ENCODE measurements at regions not wholly inside any gene's neighbourhood (a gene's known extent, or its start where the extent isn't known, plus 50 kb on each side); places are given as distances from the start of the nearest gene placed in this dataset.
"Not testable (repeated sequence)": the region's sequence is repeated elsewhere in the genome, so short reads cannot be mapped to it uniquely, and the experiment has no call there.

DNA sequence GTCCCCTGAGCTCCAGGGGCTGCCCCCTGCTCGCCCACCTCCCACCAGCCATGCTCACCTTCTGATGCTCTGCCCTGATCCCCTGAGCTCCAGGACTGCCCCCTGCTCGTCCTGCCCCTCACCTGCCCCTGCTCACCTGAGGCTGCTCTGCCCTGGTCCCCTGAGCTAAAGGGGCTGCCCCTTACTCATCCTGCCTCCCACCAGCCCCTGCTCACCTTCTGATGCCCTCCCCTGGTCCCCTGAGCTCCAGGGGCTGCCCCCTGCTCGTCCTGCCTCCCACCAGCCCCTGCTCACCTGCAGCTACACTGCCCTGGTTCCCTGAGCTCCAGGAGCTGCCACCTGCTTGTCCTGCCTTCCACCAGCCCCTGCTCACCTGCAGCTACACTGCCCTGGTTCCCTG, 247.2 kb downstream of the TMEM121 start:
- no peak overlapping the region for H3K18ac ChIP-seq (ENCODE audit: low read length)
- H3K27me3 ChIP-seq (ENCODE audit: insufficient read depth, low read length), result no peaks in the 10 kb centered on the region
- DNase-seq, result no peak
- H3K4me3 ChIP-seq (ENCODE audit: low read depth, low read length), result peak overlapping the region; percentile 53
- no peak overlapping the region for H4K91ac ChIP-seq (ENCODE audit: low read depth, low read length)
- H2BK12ac ChIP-seq (ENCODE audit: low read length), result no peak overlapping the region
- no peak overlapping the region for H2BK120ac ChIP-seq (ENCODE audit: insufficient read depth, low read length, poor library complexity)
- H3K4me2 ChIP-seq (ENCODE audit: low read length), result no peak overlapping the region
- WGBS (ENCODE audit: extremely low coverage, insufficient coverage, insufficient read length), result no CpG with 5 or more reads among the region's 3 CpGs
- no peak overlapping the region for H4K12ac ChIP-seq (ENCODE audit: low read depth, low read length)
- H3K9me3 ChIP-seq (ENCODE audit: insufficient read depth, low read depth, low read length), result peaks cover 63% of the 10 kb centered on the region
- no peak overlapping the region for H2AFZ ChIP-seq (ENCODE audit: insufficient read depth, low read length, poor library complexity)
- H3K79me2 ChIP-seq (ENCODE audit: control insufficient read depth, insufficient read depth, low read length, poor library complexity), result no peaks in the 10 kb centered on the region
- no peak overlapping the region for H2BK5ac ChIP-seq (ENCODE audit: low read depth, low read length, poor library complexity)
- H2AK5ac ChIP-seq (ENCODE audit: low read length), result no peak overlapping the region
- no peak overlapping the region for H4K8ac ChIP-seq (ENCODE audit: low read depth, low read length)
- H3K23ac ChIP-seq (ENCODE audit: low read length), result no peak overlapping the region
- H3K4me1 ChIP-seq (ENCODE audit: control insufficient read depth in 1 of 2, insufficient read depth in 2 of 2, low read length in 2 of 2), result no peaks in the 10 kb centered on the region
- no peaks in the 10 kb centered on the region for H3K36me3 ChIP-seq (ENCODE audit: control insufficient read depth in 1 of 2, insufficient read depth in 2 of 2, low read length in 2 of 2)
- H3K14ac ChIP-seq (ENCODE audit: low read length), result no peak overlapping the region
- no peak overlapping the region for H3K9ac ChIP-seq (ENCODE audit: low read length)
- H3K79me1 ChIP-seq (ENCODE audit: low read length), result no peaks in the 10 kb centered on the region
- no peak overlapping the region for H3K4ac ChIP-seq (ENCODE audit: low read depth, low read length)
- no peak overlapping the region for H3K27ac ChIP-seq (ENCODE audit: low read depth, low read length)

DNA sequence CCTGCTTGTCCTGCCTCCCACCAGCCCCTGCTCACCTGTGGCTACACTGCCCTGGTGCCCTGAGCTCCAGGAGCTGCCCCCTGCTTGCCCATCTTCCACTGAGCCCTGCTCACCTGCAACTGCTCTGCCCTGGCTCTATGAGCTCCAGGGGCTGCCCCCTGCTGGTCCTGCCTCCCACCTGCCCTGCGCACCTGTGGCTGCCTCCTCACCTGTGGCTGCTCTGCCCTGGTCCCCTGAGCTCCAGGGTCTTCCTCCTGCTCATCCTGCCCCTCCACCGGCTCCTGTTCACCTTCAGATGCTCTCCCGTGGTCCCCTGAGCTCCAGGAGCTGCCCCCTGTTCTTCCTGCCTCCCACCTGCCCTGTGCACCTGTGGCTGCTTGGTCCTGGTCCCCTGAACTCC, 247.6 kb downstream of the TMEM121 start:
- no peak for DNase-seq
- Histone ChIP-seq H3K9me3 (ENCODE audit: insufficient read depth, low read depth, low read length) (peaks cover 63% of the 10 kb centered on the region), H3K79me2 (ENCODE audit: control insufficient read depth, insufficient read depth, low read length, poor library complexity) (no peaks in the 10 kb centered on the region), H3K79me1 (ENCODE audit: low read length) (no peaks in the 10 kb centered on the region), H3K4me2 (ENCODE audit: low read length) (no peak overlapping the region), H4K12ac (ENCODE audit: low read depth, low read length) (no peak overlapping the region), H3K27ac (ENCODE audit: low read depth, low read length) (no peak overlapping the region), H3K27me3 (ENCODE audit: insufficient read depth, low read length) (no peaks in the 10 kb centered on the region), H3K23ac (ENCODE audit: low read length) (no peak overlapping the region), H3K4me3 (ENCODE audit: low read depth, low read length) (peak overlapping the region; percentile 53), H3K18ac (ENCODE audit: low read length) (no peak overlapping the region), H4K8ac (ENCODE audit: low read depth, low read length) (no peak overlapping the region), H3K4me1 (ENCODE audit: control insufficient read depth in 1 of 2, insufficient read depth in 2 of 2, low read length in 2 of 2) (no peaks in the 10 kb centered on the region), H4K91ac (ENCODE audit: low read depth, low read length) (no peak overlapping the region), H3K9ac (ENCODE audit: low read length) (no peak overlapping the region), H2BK5ac (ENCODE audit: low read depth, low read length, poor library complexity) (no peak overlapping the region), H3K4ac (ENCODE audit: low read depth, low read length) (no peak overlapping the region), H3K36me3 (ENCODE audit: control insufficient read depth in 1 of 2, insufficient read depth in 2 of 2, low read length in 2 of 2) (no peaks in the 10 kb centered on the region), H3K14ac (ENCODE audit: low read length) (no peak overlapping the region), H2BK120ac (ENCODE audit: insufficient read depth, low read length, poor library complexity) (no peak overlapping the region), H2BK12ac (ENCODE audit: low read length) (no peak overlapping the region), H2AFZ (ENCODE audit: insufficient read depth, low read length, poor library complexity) (no peak overlapping the region), H2AK5ac (ENCODE audit: low read length) (no peak overlapping the region)
- no CpG with 5 or more reads among the region's 3 CpGs for WGBS (ENCODE audit: extremely low coverage, insufficient coverage, insufficient read length)

DNA sequence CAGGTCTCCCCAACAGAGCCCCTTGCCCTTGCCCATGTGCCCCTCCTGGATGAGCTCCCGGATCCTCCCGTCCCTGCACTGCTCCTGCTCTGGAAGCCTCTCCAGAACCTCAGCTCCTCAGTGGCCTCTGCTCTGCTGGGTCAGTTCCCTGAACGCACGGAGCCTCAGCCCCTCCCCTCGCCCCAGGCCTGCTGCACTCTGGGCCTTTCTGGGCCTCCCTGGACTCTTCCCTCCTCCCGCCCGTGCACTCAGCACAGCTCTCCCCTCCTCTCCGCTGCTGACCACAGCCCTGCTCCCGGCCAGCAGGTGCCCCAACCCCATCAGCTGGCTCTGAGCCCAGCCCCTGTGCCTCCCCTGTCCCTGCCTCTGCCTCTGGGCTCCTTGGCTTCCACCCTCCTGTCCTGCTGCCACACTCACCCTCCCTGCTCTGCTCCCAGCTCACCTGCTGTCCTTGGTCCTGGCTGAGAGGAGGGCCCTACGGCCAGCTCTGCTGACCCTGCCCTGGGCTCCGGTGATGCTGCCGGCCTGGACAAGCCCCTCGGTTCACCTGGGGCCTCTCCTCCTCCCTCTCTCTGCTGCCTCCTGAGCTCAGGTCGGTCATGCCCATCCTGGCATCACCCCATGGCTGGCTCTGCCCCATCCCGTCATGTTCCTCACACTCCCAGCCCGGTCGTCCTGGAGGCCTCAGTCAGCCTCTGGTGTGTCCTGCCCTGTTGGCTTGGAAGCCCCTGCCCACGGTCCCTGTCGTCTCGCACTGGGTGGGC, 248.4 kb downstream of the TMEM121 start:
- peaks cover 56% of the 10 kb centered on the region for H3K9me3 ChIP-seq (ENCODE audit: insufficient read depth, low read depth, low read length)
- not testable (repeated sequence) for H2BK12ac ChIP-seq (ENCODE audit: low read length); DNase-seq; H3K27ac ChIP-seq (ENCODE audit: low read depth, low read length); H4K8ac ChIP-seq (ENCODE audit: low read depth, low read length); H3K23ac ChIP-seq (ENCODE audit: low read length); H4K12ac ChIP-seq (ENCODE audit: low read depth, low read length); H3K9ac ChIP-seq (ENCODE audit: low read length); H3K79me2 ChIP-seq (ENCODE audit: control insufficient read depth, insufficient read depth, low read length, poor library complexity); H2AK5ac ChIP-seq (ENCODE audit: low read length); H3K4me3 ChIP-seq (ENCODE audit: low read depth, low read length); H4K91ac ChIP-seq (ENCODE audit: low read depth, low read length); H3K14ac ChIP-seq (ENCODE audit: low read length); H3K4ac ChIP-seq (ENCODE audit: low read depth, low read length); H3K36me3 ChIP-seq (ENCODE audit: control insufficient read depth in 1 of 2, insufficient read depth in 2 of 2, low read length in 2 of 2); H3K4me1 ChIP-seq (ENCODE audit: control insufficient read depth in 1 of 2, insufficient read depth in 2 of 2, low read length in 2 of 2); H3K79me1 ChIP-seq (ENCODE audit: low read length); H3K27me3 ChIP-seq (ENCODE audit: insufficient read depth, low read length); H3K4me2 ChIP-seq (ENCODE audit: low read length); H2BK5ac ChIP-seq (ENCODE audit: low read depth, low read length, poor library complexity); H2BK120ac ChIP-seq (ENCODE audit: insufficient read depth, low read length, poor library complexity); H2AFZ ChIP-seq (ENCODE audit: insufficient read depth, low read length, poor library complexity); H3K18ac ChIP-seq (ENCODE audit: low read length)
- no CpG with 5 or more reads among the region's 20 CpGs for WGBS (ENCODE audit: extremely low coverage, insufficient coverage, insufficient read length)

- not testable (repeated sequence) for H3K4me2 ChIP-seq (ENCODE audit: low read length); H3K4me1 ChIP-seq (ENCODE audit: control insufficient read depth in 1 of 2, insufficient read depth in 2 of 2, low read length in 2 of 2); H3K27ac ChIP-seq (ENCODE audit: low read depth, low read length); H4K12ac ChIP-seq (ENCODE audit: low read depth, low read length); H4K91ac ChIP-seq (ENCODE audit: low read depth, low read length); DNase-seq; H2BK12ac ChIP-seq (ENCODE audit: low read length); H3K23ac ChIP-seq (ENCODE audit: low read length); H4K8ac ChIP-seq (ENCODE audit: low read depth, low read length); H3K79me1 ChIP-seq (ENCODE audit: low read length); H2AK5ac ChIP-seq (ENCODE audit: low read length); H2AFZ ChIP-seq (ENCODE audit: insufficient read depth, low read length, poor library complexity); H3K18ac ChIP-seq (ENCODE audit: low read length); H3K27me3 ChIP-seq (ENCODE audit: insufficient read depth, low read length); H3K4me3 ChIP-seq (ENCODE audit: low read depth, low read length); H3K36me3 ChIP-seq (ENCODE audit: control insufficient read depth in 1 of 2, insufficient read depth in 2 of 2, low read length in 2 of 2); H3K4ac ChIP-seq (ENCODE audit: low read depth, low read length); H3K9ac ChIP-seq (ENCODE audit: low read length); H3K14ac ChIP-seq (ENCODE audit: low read length); H2BK120ac ChIP-seq (ENCODE audit: insufficient read depth, low read length, poor library complexity); H3K79me2 ChIP-seq (ENCODE audit: control insufficient read depth, insufficient read depth, low read length, poor library complexity); H2BK5ac ChIP-seq (ENCODE audit: low read depth, low read length, poor library complexity)
- WGBS (ENCODE audit: extremely low coverage, insufficient coverage, insufficient read length), result no CpG with 5 or more reads among the region's 17 CpGs
- peaks cover 52% of the 10 kb centered on the region for H3K9me3 ChIP-seq (ENCODE audit: insufficient read depth, low read depth, low read length)
Measured at GRCh38 chr14:105775349-105775923, 249.1 kb downstream of the TMEM121 start.
